ENCODE measurements at regions not wholly inside any gene's neighbourhood (a gene's known extent, or its start where the extent isn't known, plus 50 kb on each side); places are given as distances from the start of the nearest gene placed in this dataset.

GRCh38 chr12:119249383-119250155, 70.8 kb downstream of the HSPB8 start:
- intact Hi-C loops (cut with micrococcal nuclease; ENCODE audit: unreplicated experiment) (no loop called here), in situ Hi-C loops (cut with HindIII; ENCODE audit: extremely low pct_ligation_motif_present, low pct_unique_long_range_greater_than_20kb) (no loop called here)
- Histone ChIP-seq H3K4me1 (ENCODE audit: insufficient read depth, low read length) (peaks cover 13% of the 10 kb centered on the region), H3K4me3 (replicated peaks in 1 of 3; ENCODE audit: insufficient read depth in 1 of 3, low read depth in 2 of 3, low read length in 3 of 3) (no peak overlapping the region), H4K20me1 (ENCODE audit: insufficient read depth, low read length) (no peaks in the 10 kb centered on the region), H3K27ac (ENCODE audit: extremely low read length, insufficient read depth, low read length) (no peak overlapping the region), H3K36me3 (replicated peaks in 1 of 2; ENCODE audit: control insufficient read depth in 1 of 2, insufficient read depth in 2 of 2, low read length in 2 of 2) (no peaks in the 10 kb centered on the region), H3K27me3 (ENCODE audit: control insufficient read depth in 1 of 2, insufficient read depth in 2 of 2, low read length in 2 of 2) (no peaks in the 10 kb centered on the region; a peak in 1 of 5 replicates), H3K9me3 (ENCODE audit: low read length) (no peaks in the 10 kb centered on the region), H3K9ac (ENCODE audit: insufficient read depth, low read depth, low read length) (no peak overlapping the region), H2AFZ (ENCODE audit: low read length) (no peak overlapping the region), H3K4me2 (ENCODE audit: low read depth, low read length) (no peak overlapping the region), H3K79me2 (ENCODE audit: insufficient read depth, low read length) (no peaks in the 10 kb centered on the region)
- WGBS (ENCODE audit: low lambda C conversion rate), result 62% methylated on average over 11 of the region's 11 CpGs
- no peak for DNase-seq (ENCODE audit: low spot score)
- no peak for ATAC-seq
- ChIA-PET POLR2A (no interaction called here), CTCF (ENCODE audit: low intra/inter-chr PET ratio, low total read pairs) (no interaction called here)
- FAIRE-seq, result no peak
- no peak for TF ChIP-seq ZNF704 (CRISPR knock-in tag; IDR thresholded peaks at IDR 0.05; ENCODE audit: borderline replicate concordance)
- no peak for TF ChIP-seq ZNF639 (CRISPR knock-in tag; conservative IDR thresholded peaks at IDR 0.05)
- no peak for TF ChIP-seq ZNF350 (CRISPR knock-in tag; IDR thresholded peaks at IDR 0.05; ENCODE audit: borderline replicate concordance, low read depth)
- no peak for TF ChIP-seq CENPX (CRISPR knock-in tag; IDR thresholded peaks at IDR 0.05)
- TF ChIP-seq MAFK (conservative IDR thresholded peaks at IDR 0.05 in 1 of 2, IDR thresholded peaks at IDR 0.05 in 1 of 2; ENCODE audit: low read length in 2 of 2), result no peak
- no peak for TF ChIP-seq PRMT3 (CRISPR knock-in tag; IDR thresholded peaks at IDR 0.05; ENCODE audit: borderline replicate concordance, low read depth)
- TF ChIP-seq CENPT (CRISPR knock-in tag; IDR thresholded peaks at IDR 0.05; ENCODE audit: low read depth), result no peak
- no peak for TF ChIP-seq MAFF (IDR thresholded peaks at IDR 0.05; ENCODE audit: low read depth, low read length)
- TF ChIP-seq NFYC (CRISPR knock-in tag; IDR thresholded peaks at IDR 0.05), result no peak
- TF ChIP-seq SYNCRIP (IDR thresholded peaks at IDR 0.05; ENCODE audit: insufficient read depth, low read depth, low read length), result no peak
- BruUV-seq (replicated peaks), result no TSS peak
